ENCODE measurements at regions not wholly inside any gene's neighbourhood (a gene's known extent, or its start where the extent isn't known, plus 50 kb on each side); places are given as distances from the start of the nearest gene placed in this dataset.

GRCh38 chr5:61969755-61970154 is 336.3 kb upstream of the KIF2A start:
- TF ChIP-seq CTCF (IDR thresholded peaks at IDR 0.05) = no peak
- no peak for TF ChIP-seq POLR2A (IDR thresholded peaks at IDR 0.05)

All from testis (tissue), 2 donors.